ENCODE measurements at regions not wholly inside any gene's neighbourhood (a gene's known extent, or its start where the extent isn't known, plus 50 kb on each side); places are given as distances from the start of the nearest gene placed in this dataset.

- no peak for TF ChIP-seq GATA2 (IDR thresholded peaks at IDR 0.05; ENCODE audit: low read depth, low read length)
- TF ChIP-seq GATA3 (IDR thresholded peaks at IDR 0.05; ENCODE audit: low read depth, low read length), result no peak
Observed at GRCh38 chr10:9608602-9609001, 1409.1 kb upstream of the CELF2 start.

- TF ChIP-seq GATA2 (IDR thresholded peaks at IDR 0.05; ENCODE audit: low read depth, low read length) (no peak), GATA3 (IDR thresholded peaks at IDR 0.05; ENCODE audit: low read depth, low read length) (no peak)
Observed at GRCh38 chr10:9613338-9614075, 1404.2 kb upstream of the CELF2 start.

- TF ChIP-seq GATA2 (IDR thresholded peaks at IDR 0.05; ENCODE audit: low read depth, low read length) (no peak), GATA3 (IDR thresholded peaks at IDR 0.05; ENCODE audit: low read depth, low read length) (no peak)
Observed at GRCh38 chr10:9615189-9615588, 1402.5 kb upstream of the CELF2 start.

GRCh38 chr10:9621216-9621615, 1396.5 kb upstream of the CELF2 start:
- no peak for TF ChIP-seq GATA2 (IDR thresholded peaks at IDR 0.05; ENCODE audit: low read depth, low read length)
- no peak for TF ChIP-seq GATA3 (IDR thresholded peaks at IDR 0.05; ENCODE audit: low read depth, low read length)

- no peak for TF ChIP-seq GATA3 (IDR thresholded peaks at IDR 0.05; ENCODE audit: low read depth, low read length)
- TF ChIP-seq GATA2 (IDR thresholded peaks at IDR 0.05; ENCODE audit: low read depth, low read length), result no peak
Observed at GRCh38 chr10:9625304-9625703, 1392.4 kb upstream of the CELF2 start.

- no peak for TF ChIP-seq GATA3 (IDR thresholded peaks at IDR 0.05; ENCODE audit: low read depth, low read length)
- TF ChIP-seq GATA2 (IDR thresholded peaks at IDR 0.05; ENCODE audit: low read depth, low read length), result no peak
Observed at GRCh38 chr10:9634466-9634865, 1383.2 kb upstream of the CELF2 start.

GRCh38 chr10:9635691-9636090, 1382.0 kb upstream of the CELF2 start:
- no peak for TF ChIP-seq GATA2 (IDR thresholded peaks at IDR 0.05; ENCODE audit: low read depth, low read length)
- TF ChIP-seq GATA3 (IDR thresholded peaks at IDR 0.05; ENCODE audit: low read depth, low read length), result no peak

GRCh38 chr10:9636216-9636615, 1381.5 kb upstream of the CELF2 start:
- TF ChIP-seq GATA3 (IDR thresholded peaks at IDR 0.05; ENCODE audit: low read depth, low read length) (no peak), GATA2 (IDR thresholded peaks at IDR 0.05; ENCODE audit: low read depth, low read length) (no peak)

GRCh38 chr10:9643782-9644181, 1373.9 kb upstream of the CELF2 start:
- TF ChIP-seq GATA3 (IDR thresholded peaks at IDR 0.05; ENCODE audit: low read depth, low read length) (no peak), GATA2 (IDR thresholded peaks at IDR 0.05; ENCODE audit: low read depth, low read length) (no peak)

GRCh38 chr10:9645404-9645803, 1372.3 kb upstream of the CELF2 start:
- no peak for TF ChIP-seq GATA3 (IDR thresholded peaks at IDR 0.05; ENCODE audit: low read depth, low read length)
- TF ChIP-seq GATA2 (IDR thresholded peaks at IDR 0.05; ENCODE audit: low read depth, low read length), result no peak

GRCh38 chr10:9645928-9646600, 1371.6 kb upstream of the CELF2 start:
- no peak for TF ChIP-seq GATA3 (IDR thresholded peaks at IDR 0.05; ENCODE audit: low read depth, low read length)
- no peak for TF ChIP-seq GATA2 (IDR thresholded peaks at IDR 0.05; ENCODE audit: low read depth, low read length)

GRCh38 chr10:9654261-9654660, 1363.4 kb upstream of the CELF2 start:
- no peak for TF ChIP-seq GATA2 (IDR thresholded peaks at IDR 0.05; ENCODE audit: low read depth, low read length)
- no peak for TF ChIP-seq GATA3 (IDR thresholded peaks at IDR 0.05; ENCODE audit: low read depth, low read length)

GRCh38 chr10:9656386-9656785, 1361.3 kb upstream of the CELF2 start:
- TF ChIP-seq GATA3 (IDR thresholded peaks at IDR 0.05; ENCODE audit: low read depth, low read length) (no peak), GATA2 (IDR thresholded peaks at IDR 0.05; ENCODE audit: low read depth, low read length) (no peak)

- TF ChIP-seq GATA3 (IDR thresholded peaks at IDR 0.05; ENCODE audit: low read depth, low read length) (no peak), GATA2 (IDR thresholded peaks at IDR 0.05; ENCODE audit: low read depth, low read length) (no peak)
Observed at GRCh38 chr10:9656996-9657395, 1360.7 kb upstream of the CELF2 start.

- no peak for TF ChIP-seq GATA3 (IDR thresholded peaks at IDR 0.05; ENCODE audit: low read depth, low read length)
- TF ChIP-seq GATA2 (IDR thresholded peaks at IDR 0.05; ENCODE audit: low read depth, low read length), result no peak
Observed at GRCh38 chr10:9657530-9657929, 1360.1 kb upstream of the CELF2 start.

Data from SH-SY5Y (cell line).